HG03571 (cell line): ENCODE measurements at regions not wholly inside any gene's neighbourhood (a gene's known extent, or its start where the extent isn't known, plus 50 kb on each side); places are given as distances from the start of the nearest gene placed in this dataset.

Experiments
- ATAC-seq: cut with Tn5 transposase; IDR thresholded peaks from one replicate; pipeline ENCODE4 v1.9.1; 2021; ENCODE audit not compliant: unreplicated experiment

GRCh38 chr6:169083508-169083874, 170.2 kb downstream of the THBS2 start:
- no peak for ATAC-seq

- ATAC-seq = no peak
Observed at GRCh38 chr6:169082817-169083507, 170.7 kb downstream of the THBS2 start.

GRCh38 chr6:169082093-169082492, 171.6 kb downstream of the THBS2 start:
- ATAC-seq = no peak

GRCh38 chr6:169081248-169081647, 172.4 kb downstream of the THBS2 start:
- no peak for ATAC-seq

GRCh38 chr6:169079650-169080049, 174.0 kb downstream of the THBS2 start:
- no peak for ATAC-seq

GRCh38 chr6:169078399-169079145, 175.1 kb downstream of the THBS2 start:
- ATAC-seq = no peak

- no peak for ATAC-seq
Observed at GRCh38 chr6:169075915-169076654, 177.6 kb downstream of the THBS2 start.

GRCh38 chr6:169075211-169075914, 178.3 kb downstream of the THBS2 start:
- no peak for ATAC-seq

GRCh38 chr6:169074526-169074925, 179.1 kb downstream of the THBS2 start:
- no peak for ATAC-seq

- no peak for ATAC-seq
Observed at GRCh38 chr6:169073311-169073710, 180.3 kb downstream of the THBS2 start.

- ATAC-seq = no peak
Observed at GRCh38 chr6:169072127-169073042, 181.3 kb downstream of the THBS2 start.

- ATAC-seq = no peak
Observed at GRCh38 chr6:169071394-169071793, 182.3 kb downstream of the THBS2 start.

- no peak for ATAC-seq
Observed at GRCh38 chr6:169070506-169071176, 183.0 kb downstream of the THBS2 start.

GRCh38 chr6:169069356-169069755, 184.3 kb downstream of the THBS2 start:
- no peak for ATAC-seq

- ATAC-seq = no peak
Observed at GRCh38 chr6:169064194-169064593, 189.5 kb downstream of the THBS2 start.

GRCh38 chr6:169062272-169062671, 191.4 kb downstream of the THBS2 start:
- no peak for ATAC-seq

- no peak for ATAC-seq
Observed at GRCh38 chr6:169058634-169059033, 195.0 kb downstream of the THBS2 start.

- no peak for ATAC-seq
Observed at GRCh38 chr6:169052462-169052861, 201.2 kb downstream of the THBS2 start.

GRCh38 chr6:169051371-169051770, 202.3 kb downstream of the THBS2 start:
- ATAC-seq = no peak

GRCh38 chr6:169048865-169049205, 204.8 kb downstream of the THBS2 start:
- ATAC-seq = no peak
